ENCODE measurements at regions not wholly inside any gene's neighbourhood (a gene's known extent, or its start where the extent isn't known, plus 50 kb on each side); places are given as distances from the start of the nearest gene placed in this dataset.

GRCh38 chr12:107525719-107526554 is 159.7 kb upstream of the PWP1 start:
- TF ChIP-seq, protein P1, sequence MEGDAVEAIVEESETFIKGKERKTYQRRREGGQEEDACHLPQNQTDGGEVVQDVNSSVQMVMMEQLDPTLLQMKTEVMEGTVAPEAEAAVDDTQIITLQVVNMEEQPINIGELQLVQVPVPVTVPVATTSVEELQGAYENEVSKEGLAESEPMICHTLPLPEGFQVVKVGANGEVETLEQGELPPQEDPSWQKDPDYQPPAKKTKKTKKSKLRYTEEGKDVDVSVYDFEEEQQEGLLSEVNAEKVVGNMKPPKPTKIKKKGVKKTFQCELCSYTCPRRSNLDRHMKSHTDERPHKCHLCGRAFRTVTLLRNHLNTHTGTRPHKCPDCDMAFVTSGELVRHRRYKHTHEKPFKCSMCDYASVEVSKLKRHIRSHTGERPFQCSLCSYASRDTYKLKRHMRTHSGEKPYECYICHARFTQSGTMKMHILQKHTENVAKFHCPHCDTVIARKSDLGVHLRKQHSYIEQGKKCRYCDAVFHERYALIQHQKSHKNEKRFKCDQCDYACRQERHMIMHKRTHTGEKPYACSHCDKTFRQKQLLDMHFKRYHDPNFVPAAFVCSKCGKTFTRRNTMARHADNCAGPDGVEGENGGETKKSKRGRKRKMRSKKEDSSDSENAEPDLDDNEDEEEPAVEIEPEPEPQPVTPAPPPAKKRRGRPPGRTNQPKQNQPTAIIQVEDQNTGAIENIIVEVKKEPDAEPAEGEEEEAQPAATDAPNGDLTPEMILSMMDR (tag by site-specific recombination; IDR thresholded peaks at IDR 0.05): no peak
- no peak for TF ChIP-seq REST (tag by site-specific recombination; IDR thresholded peaks at IDR 0.05)
- TF ChIP-seq ZNF311 (tag by site-specific recombination; IDR thresholded peaks at IDR 0.05; ENCODE audit: borderline replicate concordance): no peak
- no peak for TF ChIP-seq ZNF791 (tag by site-specific recombination; IDR thresholded peaks at IDR 0.05)
- no peak for TF ChIP-seq ZNF248 (tag by site-specific recombination; IDR thresholded peaks at IDR 0.05)
- TF ChIP-seq ATF2 (tag by site-specific recombination; IDR thresholded peaks at IDR 0.05; ENCODE audit: low read depth): no peak
- no peak for TF ChIP-seq PATZ1 (tag by site-specific recombination; IDR thresholded peaks at IDR 0.05)
- TF ChIP-seq ZNF341 (tag by site-specific recombination; IDR thresholded peaks at IDR 0.05; ENCODE audit: low read depth): no peak
- no peak for TF ChIP-seq KLF7 (tag by site-specific recombination; IDR thresholded peaks at IDR 0.05; ENCODE audit: borderline replicate concordance)
- no peak for TF ChIP-seq MYNN (tag by site-specific recombination; IDR thresholded peaks at IDR 0.05; ENCODE audit: borderline replicate concordance)
- TF ChIP-seq ZFP37 (tag by site-specific recombination; IDR thresholded peaks at IDR 0.05): no peak
- TF ChIP-seq, protein P2, sequence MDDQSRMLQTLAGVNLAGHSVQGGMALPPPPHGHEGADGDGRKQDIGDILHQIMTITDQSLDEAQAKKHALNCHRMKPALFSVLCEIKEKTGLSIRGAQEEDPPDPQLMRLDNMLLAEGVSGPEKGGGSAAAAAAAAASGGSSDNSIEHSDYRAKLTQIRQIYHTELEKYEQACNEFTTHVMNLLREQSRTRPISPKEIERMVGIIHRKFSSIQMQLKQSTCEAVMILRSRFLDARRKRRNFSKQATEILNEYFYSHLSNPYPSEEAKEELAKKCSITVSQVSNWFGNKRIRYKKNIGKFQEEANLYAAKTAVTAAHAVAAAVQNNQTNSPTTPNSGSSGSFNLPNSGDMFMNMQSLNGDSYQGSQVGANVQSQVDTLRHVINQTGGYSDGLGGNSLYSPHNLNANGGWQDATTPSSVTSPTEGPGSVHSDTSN (CRISPR knock-in tag; IDR thresholded peaks at IDR 0.05): no peak
